VCaP (cell line): ENCODE measurements at regions not wholly inside any gene's neighbourhood (a gene's known extent, or its start where the extent isn't known, plus 50 kb on each side); places are given as distances from the start of the nearest gene placed in this dataset.

Experiments
- H3K27ac ChIP-seq: fragments of 450-650 bp; 2 replicates; pipeline ENCODE4 v1.5.1; 2017
- TF ChIP-seq, protein P1 (sequence below): fragments of 450-650 bp; conservative IDR thresholded peaks from 2 replicates; pipeline ENCODE4 v1.5.1; 2017; ENCODE audit warnings: mild to moderate bottlenecking, moderate library complexity

DNA sequence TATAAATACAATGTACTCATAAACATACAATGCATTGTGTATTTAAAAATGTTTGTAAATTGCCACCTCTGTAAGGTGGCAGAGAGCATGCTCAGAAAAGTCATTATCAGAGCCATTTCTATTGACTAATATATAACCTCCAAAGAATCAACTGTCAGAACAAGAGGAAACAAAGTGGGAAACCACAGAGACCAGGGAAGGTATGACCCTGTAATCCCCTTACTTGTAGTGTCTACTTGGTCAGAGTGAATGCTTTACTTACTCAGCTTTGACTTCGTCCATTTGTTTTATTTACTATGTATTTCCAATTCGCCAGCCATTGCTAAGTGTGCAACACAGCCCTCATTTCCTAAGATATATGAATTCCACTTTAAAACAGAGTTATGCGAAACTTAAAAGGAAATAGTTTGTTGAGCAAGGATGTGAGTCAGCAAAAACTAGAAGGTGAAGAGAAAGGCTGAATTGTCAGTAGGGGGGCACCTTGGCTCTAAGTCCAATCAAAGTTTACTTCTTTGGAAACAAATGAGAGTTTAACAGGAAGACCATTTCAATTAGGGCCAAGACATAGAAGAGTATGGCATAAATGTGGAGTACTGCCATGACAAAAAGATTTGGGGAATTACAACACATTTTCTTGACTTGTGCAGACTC is 671.7 kb upstream of the PTBP2 start:
- TF ChIP-seq, protein P1, sequence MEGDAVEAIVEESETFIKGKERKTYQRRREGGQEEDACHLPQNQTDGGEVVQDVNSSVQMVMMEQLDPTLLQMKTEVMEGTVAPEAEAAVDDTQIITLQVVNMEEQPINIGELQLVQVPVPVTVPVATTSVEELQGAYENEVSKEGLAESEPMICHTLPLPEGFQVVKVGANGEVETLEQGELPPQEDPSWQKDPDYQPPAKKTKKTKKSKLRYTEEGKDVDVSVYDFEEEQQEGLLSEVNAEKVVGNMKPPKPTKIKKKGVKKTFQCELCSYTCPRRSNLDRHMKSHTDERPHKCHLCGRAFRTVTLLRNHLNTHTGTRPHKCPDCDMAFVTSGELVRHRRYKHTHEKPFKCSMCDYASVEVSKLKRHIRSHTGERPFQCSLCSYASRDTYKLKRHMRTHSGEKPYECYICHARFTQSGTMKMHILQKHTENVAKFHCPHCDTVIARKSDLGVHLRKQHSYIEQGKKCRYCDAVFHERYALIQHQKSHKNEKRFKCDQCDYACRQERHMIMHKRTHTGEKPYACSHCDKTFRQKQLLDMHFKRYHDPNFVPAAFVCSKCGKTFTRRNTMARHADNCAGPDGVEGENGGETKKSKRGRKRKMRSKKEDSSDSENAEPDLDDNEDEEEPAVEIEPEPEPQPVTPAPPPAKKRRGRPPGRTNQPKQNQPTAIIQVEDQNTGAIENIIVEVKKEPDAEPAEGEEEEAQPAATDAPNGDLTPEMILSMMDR: no peak
- no peak overlapping the region for H3K27ac ChIP-seq

DNA sequence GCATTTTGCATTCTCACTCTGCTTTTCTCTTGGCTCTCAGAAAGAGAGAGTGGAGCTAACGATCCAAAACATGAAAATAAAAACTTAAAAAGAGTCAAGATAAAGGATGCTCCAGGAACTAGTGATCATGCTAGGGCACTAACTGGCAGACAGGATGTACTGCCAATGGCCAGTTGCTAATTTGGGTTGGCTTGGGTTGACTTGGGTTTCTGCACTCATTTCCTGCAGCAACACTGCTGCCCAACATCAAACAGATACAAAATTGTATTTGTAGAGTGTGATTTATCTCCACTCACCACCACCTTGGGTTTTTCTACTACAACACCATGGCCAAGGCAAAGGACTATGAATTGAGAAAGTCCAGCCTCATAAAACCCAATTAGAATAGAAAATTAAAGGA is 662.3 kb upstream of the PTBP2 start:
- H3K27ac ChIP-seq: no peak overlapping the region
- TF ChIP-seq, protein P1: no peak

DNA sequence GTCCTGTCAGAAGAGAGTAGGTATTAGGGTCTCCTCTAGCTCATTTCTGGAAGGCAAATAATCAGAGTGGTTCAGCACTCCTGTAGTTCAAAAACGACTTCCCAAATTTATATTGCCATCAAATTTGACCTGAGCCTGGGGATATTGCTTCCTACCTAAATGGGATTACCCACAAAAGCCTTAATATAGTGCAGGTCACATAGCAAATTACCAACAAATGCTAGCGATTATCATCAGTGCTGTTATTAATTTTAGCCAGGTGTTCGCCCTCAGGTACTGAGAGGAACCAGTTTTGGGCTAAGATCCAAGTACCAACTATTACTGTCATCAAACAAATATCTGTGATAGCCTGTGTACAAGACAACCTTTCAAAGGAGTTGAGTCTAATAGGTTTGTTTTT is 661.8 kb upstream of the PTBP2 start:
- H3K27ac ChIP-seq: no peak overlapping the region
- TF ChIP-seq, protein P1: no peak

- no peak overlapping the region for H3K27ac ChIP-seq
- TF ChIP-seq, protein P1: no peak
Observed at GRCh38 chr1:96060621-96061020, 661.0 kb upstream of the PTBP2 start.

GRCh38 chr1:96072021-96072420 is 649.6 kb upstream of the PTBP2 start:
- no peak overlapping the region for H3K27ac ChIP-seq
- TF ChIP-seq, protein P1: no peak

DNA sequence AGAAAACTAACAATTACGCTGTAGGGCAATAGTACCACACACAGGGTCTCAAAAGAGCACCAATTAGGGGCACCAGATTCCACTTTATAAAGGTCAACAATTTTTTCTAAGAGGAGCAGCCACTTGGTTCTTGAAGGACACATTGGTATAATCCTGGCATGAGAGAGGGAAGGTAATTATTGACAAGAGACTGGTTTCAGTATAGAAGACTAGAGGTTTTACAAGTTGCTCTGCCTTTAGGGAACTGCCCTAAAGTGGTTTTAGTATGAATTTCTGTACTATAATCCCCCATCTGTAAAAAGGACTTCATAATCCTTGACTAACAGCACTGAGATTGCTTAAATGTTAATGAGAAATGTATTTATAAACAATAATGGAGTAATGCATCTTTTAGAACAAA is 648.5 kb upstream of the PTBP2 start:
- H3K27ac ChIP-seq: no peak overlapping the region
- TF ChIP-seq, protein P1: no peak

GRCh38 chr1:96074422-96074821 is 647.2 kb upstream of the PTBP2 start:
- H3K27ac ChIP-seq: no peak overlapping the region
- TF ChIP-seq, protein P1: no peak
